ENCODE measurements at regions not wholly inside any gene's neighbourhood (a gene's known extent, or its start where the extent isn't known, plus 50 kb on each side); places are given as distances from the start of the nearest gene placed in this dataset.

GRCh38 chr5:56322592-56322991, 89.5 kb upstream of the ANKRD55 start:
- no peak for DNase-seq (ENCODE audit: low spot score)

- DNase-seq (ENCODE audit: low spot score): no peak
Observed at GRCh38 chr5:56321236-56321881, 88.2 kb upstream of the ANKRD55 start.

- no peak for DNase-seq (ENCODE audit: low spot score)
Observed at GRCh38 chr5:56320686-56321085, 87.6 kb upstream of the ANKRD55 start.

- no peak for DNase-seq (ENCODE audit: low spot score)
Observed at GRCh38 chr5:56319526-56320181, 86.5 kb upstream of the ANKRD55 start.

GRCh38 chr5:56317923-56318561, 84.9 kb upstream of the ANKRD55 start:
- DNase-seq (ENCODE audit: low spot score): no peak

- DNase-seq (ENCODE audit: low spot score): no peak
Observed at GRCh38 chr5:56316299-56316994, 83.3 kb upstream of the ANKRD55 start.

- no peak for DNase-seq (ENCODE audit: low spot score)
Observed at GRCh38 chr5:56314529-56314928, 81.4 kb upstream of the ANKRD55 start.

GRCh38 chr5:56313596-56313995, 80.5 kb upstream of the ANKRD55 start:
- no peak for DNase-seq (ENCODE audit: low spot score)

GRCh38 chr5:56313004-56313531, 79.9 kb upstream of the ANKRD55 start:
- no peak for DNase-seq (ENCODE audit: low spot score)

- no peak for DNase-seq (ENCODE audit: low spot score)
Observed at GRCh38 chr5:56311306-56311905, 78.3 kb upstream of the ANKRD55 start.

GRCh38 chr5:56310711-56311204, 77.6 kb upstream of the ANKRD55 start:
- DNase-seq (ENCODE audit: low spot score): no peak

- DNase-seq (ENCODE audit: low spot score): no peak
Observed at GRCh38 chr5:56309262-56309826, 76.2 kb upstream of the ANKRD55 start.

- no peak for DNase-seq (ENCODE audit: low spot score)
Observed at GRCh38 chr5:56307714-56308333, 74.7 kb upstream of the ANKRD55 start.

GRCh38 chr5:56306433-56307150, 73.5 kb upstream of the ANKRD55 start:
- DNase-seq (ENCODE audit: low spot score): no peak

GRCh38 chr5:56305001-56305950, 72.1 kb upstream of the ANKRD55 start:
- DNase-seq (ENCODE audit: low spot score): no peak

- DNase-seq (ENCODE audit: low spot score): no peak
Observed at GRCh38 chr5:56303511-56303910, 70.4 kb upstream of the ANKRD55 start.

- DNase-seq (ENCODE audit: low spot score): peak; percentile 40
Observed at GRCh38 chr5:56302027-56302426, 68.9 kb upstream of the ANKRD55 start.

GRCh38 chr5:56301069-56301468, 67.9 kb upstream of the ANKRD55 start:
- DNase-seq (ENCODE audit: low spot score): peak; percentile 70

- no peak for DNase-seq (ENCODE audit: low spot score)
Observed at GRCh38 chr5:56299212-56299611, 66.1 kb upstream of the ANKRD55 start.

Data from H4 (cell line).